Caki2 (cell line): ENCODE measurements at regions not wholly inside any gene's neighbourhood (a gene's known extent, or its start where the extent isn't known, plus 50 kb on each side); places are given as distances from the start of the nearest gene placed in this dataset.
"Not testable (repeated sequence)": the region's sequence is repeated elsewhere in the genome, so short reads cannot be mapped to it uniquely, and the experiment has no call there.

ENCODE experiments used
- DNase-seq: peaks from one replicate; pipeline ENCODE4 v3.0.0-alpha.2; 2015; ENCODE audit warnings: low read depth
- in situ Hi-C: cut with HindIII; loops from 2 replicates; pipeline ENCODE4 v1.10.0; 2016; ENCODE audit warnings: low sequenced_read_pairs, low pct_unique_long_range_greater_than_20kb, mixed read lengths

DNA sequence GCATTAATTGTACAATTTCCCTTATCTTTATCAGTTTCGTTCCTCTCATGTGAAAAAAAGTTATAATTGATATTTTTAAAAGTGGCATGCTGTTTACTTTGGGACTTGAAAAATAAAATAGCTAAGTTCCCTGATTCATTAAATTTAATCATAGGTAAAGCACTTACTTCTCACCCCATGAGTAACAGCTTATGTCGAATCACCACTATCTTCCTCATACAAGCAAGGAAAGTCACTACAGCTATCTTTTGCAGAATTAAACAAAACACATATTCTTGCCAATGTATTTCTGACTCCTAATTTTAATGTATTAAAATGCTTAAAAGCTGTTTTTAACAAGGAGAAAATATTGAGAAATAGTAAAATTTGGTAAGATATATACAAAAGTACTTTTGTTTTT lies 832.4 kb upstream of the PCDH10 start:
- no peak for DNase-seq
- in situ Hi-C loops: no loop called here

DNA sequence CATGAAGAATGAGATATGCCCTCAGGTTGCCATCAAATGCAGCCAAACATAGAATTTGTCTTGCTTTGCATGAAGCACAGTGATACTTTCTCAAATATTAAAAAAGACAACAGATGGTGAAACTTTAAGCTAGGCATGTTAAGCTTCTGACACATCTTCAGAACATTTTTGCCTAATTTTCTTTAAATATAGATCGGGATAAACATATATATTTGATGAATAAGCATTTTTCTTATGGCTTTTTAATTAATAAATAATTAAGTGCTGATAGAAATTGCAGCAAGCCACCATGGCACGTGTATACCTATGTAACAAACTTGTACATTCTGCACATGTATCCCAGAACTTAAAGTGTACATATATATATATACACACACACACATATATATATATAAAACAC lies 831.2 kb upstream of the PCDH10 start:
- no peak for DNase-seq
- in situ Hi-C loops: no loop called here

DNA sequence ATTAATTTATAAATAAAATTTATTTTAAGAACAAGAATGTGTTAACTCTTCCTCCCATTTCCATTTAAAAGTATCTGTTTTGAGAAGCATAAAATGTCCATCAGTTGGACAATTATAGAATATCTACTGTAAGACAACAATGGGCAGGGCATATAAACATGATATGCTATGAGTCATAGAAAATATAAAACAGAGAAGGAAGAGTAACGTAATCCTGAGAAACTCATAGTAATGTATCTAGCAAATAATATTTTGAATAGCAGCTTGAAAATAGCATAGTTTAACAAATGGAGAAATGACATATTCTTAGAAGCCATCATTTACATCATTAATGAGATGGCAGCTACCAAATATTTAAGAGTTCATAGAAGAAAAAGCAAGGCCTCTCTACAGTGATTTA lies 820.3 kb upstream of the PCDH10 start:
- in situ Hi-C loops: no loop called here
- no peak for DNase-seq

GRCh38 chr4:132330994-132331393 lies 818.1 kb upstream of the PCDH10 start:
- in situ Hi-C loops: no loop called here
- no peak for DNase-seq

DNA sequence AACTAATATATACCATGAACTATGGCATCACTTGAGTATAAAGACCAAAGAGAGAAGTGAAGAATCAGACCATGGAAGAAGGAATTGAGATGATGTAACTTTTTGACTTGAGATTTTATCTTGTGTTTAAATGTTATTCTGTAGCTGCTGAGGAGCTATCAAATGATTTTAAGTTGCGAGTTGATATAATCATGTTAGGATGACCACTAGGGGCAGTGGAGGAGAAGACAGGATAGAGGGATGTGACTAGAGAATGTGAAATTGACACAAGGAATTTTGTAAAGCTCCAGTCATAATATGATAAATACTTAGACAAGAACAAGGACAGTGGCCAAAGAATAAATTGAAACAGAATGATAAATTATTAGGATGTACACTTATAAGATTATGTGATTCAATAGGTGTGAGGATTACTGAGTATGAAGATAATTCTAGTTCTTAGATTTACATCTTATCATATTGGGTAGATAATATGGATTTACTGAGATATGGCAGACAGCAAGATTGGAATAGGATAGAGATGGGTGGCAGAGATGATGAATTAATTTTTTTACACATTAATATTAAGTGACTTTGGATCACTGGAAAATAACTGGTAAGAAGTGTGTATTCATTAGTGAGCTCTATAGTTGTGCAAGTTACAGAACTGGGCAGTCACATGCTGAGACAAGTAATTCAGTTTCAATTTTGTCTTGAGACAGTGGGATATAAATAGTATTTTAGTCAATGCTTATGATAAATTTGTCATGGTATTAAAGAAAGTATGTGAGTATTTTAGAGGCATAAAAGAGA lies 816.0 kb upstream of the PCDH10 start:
- in situ Hi-C loops: no loop called here
- no peak for DNase-seq

DNA sequence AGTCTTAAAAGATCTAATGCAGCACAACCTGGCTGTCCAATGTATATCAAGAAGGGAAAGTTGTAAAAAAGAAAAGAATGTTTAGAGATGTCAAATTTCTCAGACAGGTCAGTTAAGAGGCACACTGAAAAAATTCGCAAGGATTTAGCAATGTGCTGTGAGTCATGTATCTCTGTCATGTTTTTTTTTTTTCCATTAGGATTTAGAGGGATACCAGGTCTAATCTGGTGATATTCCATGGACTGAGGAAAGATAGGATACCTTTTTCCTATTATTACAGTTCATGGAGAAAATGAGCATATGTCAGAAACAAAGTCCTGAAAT lies 815.4 kb upstream of the PCDH10 start:
- DNase-seq: no peak
- in situ Hi-C loops: no loop called here

GRCh38 chr4:132334081-132334480 lies 815.0 kb upstream of the PCDH10 start:
- in situ Hi-C loops: no loop called here
- DNase-seq: no peak

GRCh38 chr4:132344924-132345828 lies 803.9 kb upstream of the PCDH10 start:
- in situ Hi-C loops: no loop called here
- no peak for DNase-seq

GRCh38 chr4:132346016-132346415 lies 803.1 kb upstream of the PCDH10 start:
- no peak for DNase-seq
- in situ Hi-C loops: no loop called here

DNA sequence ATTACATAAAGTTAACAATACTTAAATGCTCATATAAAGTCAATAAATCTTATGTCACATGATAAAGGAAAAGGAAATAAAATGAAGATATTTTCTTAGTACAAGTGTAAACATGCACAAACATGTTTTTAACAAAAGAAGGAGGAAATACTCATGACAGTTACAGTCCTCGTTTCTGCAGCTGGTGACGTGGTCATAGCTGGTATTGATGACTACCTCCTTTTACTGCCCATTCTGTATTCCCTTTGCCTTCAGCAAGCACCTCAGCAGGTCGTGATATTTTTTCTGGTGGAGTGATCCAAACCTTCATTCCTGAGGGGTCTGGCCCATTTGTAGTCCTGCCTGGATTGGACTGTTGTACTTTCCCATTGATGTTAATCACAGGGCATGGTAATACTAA lies 797.5 kb upstream of the PCDH10 start:
- in situ Hi-C loops, DNase-seq: not testable (repeated sequence)

- in situ Hi-C loops: no loop called here
- no peak for DNase-seq
These were observed 766.9 kb upstream of the PCDH10 start for GRCh38 chr4:132382243-132382642.

DNA sequence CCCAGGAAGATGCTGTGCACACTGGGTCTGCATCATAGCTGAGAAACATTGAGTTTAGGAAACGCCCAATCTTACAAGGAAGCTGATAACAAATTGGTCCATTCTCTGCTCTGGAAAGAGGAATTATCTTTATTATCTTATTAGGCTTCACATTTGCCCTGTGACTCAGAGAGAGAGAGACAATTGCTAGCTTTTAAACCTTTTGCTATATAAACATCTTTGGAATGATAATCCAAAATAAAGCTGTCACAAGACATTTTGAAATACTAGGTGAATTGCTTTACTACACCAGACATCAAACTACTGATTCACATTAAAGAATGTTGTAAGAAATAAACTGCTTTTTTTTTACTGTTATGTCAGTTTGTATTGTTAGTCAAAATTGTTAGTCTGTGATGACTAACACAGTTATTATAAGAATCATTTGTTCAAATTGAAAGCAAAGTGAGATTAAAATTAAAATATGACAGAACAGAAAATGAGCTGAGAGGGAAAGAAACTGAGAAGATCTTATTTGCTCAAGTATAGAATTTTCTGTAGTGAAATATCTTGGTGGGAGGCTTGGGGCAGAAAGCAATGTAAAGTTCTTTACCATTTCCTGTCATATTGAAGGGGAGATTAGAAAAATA lies 765.4 kb upstream of the PCDH10 start:
- in situ Hi-C loops: no loop called here
- DNase-seq: peak; percentile 2

GRCh38 chr4:132384709-132385108 lies 764.4 kb upstream of the PCDH10 start:
- in situ Hi-C loops: no loop called here
- DNase-seq: no peak

- no peak for DNase-seq
- in situ Hi-C loops: no loop called here
These were observed 763.0 kb upstream of the PCDH10 start for GRCh38 chr4:132386130-132386529.

DNA sequence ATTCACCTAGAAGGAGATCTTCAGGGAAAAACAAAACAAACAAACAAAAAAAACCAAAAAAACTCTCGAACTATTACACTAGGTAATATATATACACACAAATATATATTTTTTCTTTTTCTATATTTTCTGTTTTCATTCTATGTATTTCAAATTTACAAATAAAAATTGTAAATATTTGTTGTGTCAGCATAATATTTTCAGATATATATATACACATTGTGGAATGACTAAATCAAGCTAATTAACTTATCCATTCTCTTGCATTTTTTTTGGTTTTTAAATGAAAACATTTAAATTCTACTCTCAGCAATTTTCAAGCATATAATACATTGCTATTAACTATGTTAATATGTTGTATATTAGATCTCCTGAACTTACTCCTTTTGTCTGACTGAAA lies 762.0 kb upstream of the PCDH10 start:
- in situ Hi-C loops: no loop called here
- no peak for DNase-seq

DNA sequence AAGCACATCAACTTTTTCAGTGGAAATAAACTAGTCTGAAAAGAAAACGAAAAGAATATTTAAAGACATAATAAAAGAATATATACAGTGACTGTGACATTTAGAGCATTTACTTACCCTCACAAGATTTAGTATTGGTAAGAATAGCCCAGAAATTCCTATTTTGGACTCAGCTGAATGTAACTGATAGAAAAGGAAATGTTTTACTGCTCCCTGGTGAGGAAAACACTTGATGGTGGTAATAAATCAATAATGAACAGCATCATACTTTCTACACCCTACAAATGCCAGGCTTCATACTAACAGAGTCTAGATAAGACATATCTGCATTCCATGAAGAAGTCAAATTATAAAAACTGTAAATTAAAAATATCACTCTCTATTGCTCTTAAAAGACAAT lies 753.5 kb upstream of the PCDH10 start:
- in situ Hi-C loops: no loop called here
- no peak for DNase-seq

DNA sequence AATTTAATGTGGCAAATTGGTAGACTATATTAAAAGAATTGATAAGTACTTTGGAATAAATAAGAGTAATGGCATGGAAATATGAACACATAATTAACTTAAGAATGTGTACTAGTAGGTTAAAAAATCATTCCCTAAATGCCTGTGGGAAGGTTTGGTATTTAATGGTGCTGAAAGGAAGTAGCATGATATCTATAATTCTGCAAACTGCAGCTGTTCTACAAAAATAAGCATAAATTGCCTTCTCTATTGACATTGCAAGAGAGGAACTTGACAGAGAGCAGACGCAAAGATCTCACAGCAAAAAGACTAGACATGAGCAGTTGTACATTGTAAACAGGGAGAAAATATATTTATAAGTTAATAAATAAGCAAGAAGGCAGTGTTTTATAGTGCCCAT lies 752.5 kb upstream of the PCDH10 start:
- in situ Hi-C loops: no loop called here
- DNase-seq: no peak

DNA sequence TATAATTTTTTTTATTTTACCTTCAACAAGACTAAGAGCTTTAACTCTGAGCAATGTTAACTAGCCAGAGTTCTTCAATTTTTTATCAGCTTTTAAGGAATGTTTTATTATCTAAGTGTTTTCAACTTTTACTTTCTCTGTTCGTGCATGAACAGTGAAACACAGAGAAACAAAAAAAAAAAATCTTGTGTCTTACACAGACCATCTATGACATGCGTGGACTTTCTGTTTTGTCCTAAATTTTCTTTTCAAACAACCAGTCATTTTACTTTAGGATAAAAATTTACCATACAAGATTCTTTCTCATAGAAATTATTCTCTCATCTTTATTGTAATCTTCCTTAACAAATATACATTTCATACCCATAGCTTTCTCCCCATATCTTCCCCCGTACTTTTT lies 731.9 kb upstream of the PCDH10 start:
- peak; percentile 3 for DNase-seq
- in situ Hi-C loops: no loop called here

- DNase-seq: no peak
- in situ Hi-C loops: no loop called here
These were observed 722.0 kb upstream of the PCDH10 start for GRCh38 chr4:132427125-132427524.
